Fibroblast of skin of right quadriceps (primary cell): ENCODE measurements at regions not wholly inside any gene's neighbourhood (a gene's known extent, or its start where the extent isn't known, plus 50 kb on each side); places are given as distances from the start of the nearest gene placed in this dataset.
A peak's percentile ranks its signal among the peaks of the same experiment; 100 is the strongest.
"Not testable (repeated sequence)": the region's sequence is repeated elsewhere in the genome, so short reads cannot be mapped to it uniquely, and the experiment has no call there.

Experiments used
- DNase-seq: peaks from one replicate; pipeline ENCODE4 v3.0.0-alpha.2; 2013

DNA sequence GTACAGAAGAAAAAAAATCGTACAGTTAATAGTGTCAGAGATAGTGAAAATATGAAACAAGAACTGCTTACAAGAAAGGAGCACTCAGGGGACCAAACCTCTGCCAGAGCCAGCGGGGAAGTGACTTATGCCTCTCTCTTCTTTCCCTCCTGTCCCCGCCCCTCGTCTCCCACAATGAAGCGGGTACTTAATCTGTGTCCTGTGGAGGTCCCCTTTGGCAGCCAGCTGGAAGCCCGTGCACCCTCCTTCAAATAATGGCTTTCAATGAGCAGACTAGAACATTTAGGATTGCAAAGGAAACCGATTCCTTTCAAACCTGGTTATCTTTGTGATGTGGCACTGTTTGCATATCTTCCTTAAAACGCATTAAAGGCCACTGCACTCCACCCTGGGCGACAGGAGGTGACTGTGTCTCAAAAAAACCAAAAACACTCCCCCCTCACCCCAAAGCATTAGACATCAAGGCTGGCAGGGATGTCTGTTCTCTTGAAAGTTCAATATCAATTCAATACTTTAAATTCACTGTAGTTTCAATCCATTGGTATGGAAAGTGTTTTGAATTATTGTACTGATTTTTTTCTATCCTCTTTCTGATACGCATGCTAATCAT lies 51.7 kb downstream of the PPIAL4C start:
- not testable (repeated sequence) for DNase-seq

DNA sequence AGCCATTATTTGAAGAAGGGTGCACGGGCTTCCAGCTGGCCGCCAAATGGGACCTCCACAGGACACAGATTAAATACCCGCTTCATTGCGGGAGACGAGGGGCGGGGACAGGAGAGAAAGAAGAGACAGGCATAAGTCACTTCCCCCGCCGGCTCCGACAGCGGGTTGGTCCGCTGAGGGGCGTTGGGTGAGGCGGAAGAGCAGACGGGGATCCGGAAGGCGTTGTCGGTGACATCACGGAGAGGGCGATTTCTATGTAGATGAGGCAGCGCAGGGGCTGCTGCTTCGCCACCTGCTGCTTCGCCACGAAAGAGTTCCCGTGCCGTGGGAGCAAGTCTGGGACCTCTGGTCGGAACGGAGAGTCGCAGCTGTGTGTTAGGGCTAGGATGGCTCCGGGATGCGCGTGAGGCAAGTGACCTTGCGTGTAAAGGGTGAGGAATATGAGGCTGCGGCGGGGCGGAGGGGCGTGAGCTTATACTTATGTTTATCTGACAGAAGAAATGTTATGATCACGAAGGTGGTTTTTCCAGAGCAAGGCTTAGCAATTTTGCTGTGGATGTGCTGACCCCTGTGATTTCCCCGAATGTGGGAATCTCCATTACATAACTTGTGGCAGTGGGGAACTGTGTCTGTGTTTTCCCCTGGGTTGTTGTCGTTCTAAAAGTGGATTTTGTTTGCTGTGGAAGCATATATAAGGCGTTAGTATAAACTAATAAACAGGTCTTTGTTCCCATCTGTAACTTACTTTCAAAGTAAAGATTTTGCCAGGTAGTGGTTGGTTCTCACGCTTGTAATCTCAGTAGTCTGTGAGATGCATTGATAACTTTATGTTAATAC lies 52.9 kb downstream of the PPIAL4C start:
- DNase-seq = peak; percentile 96

DNA sequence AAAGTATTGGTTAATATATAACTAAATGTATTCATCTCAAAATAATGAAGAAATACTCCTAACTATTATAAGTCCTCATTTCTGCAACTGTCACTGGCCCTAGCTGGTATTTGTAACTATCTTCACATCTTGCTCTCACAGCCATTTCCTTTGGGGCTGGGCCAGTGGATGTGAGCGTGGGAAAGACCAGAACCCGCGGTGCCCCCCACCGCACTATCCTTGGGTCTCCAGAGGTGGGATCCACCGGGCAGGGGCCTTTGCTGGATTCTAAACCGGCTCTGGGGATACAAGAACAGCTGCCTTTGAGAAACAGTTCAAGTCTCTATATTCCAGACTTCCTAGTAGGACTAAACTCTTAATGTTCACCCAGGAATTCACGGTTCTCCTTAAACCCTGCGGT lies 54.8 kb downstream of the PPIAL4C start:
- not testable (repeated sequence) for DNase-seq

DNA sequence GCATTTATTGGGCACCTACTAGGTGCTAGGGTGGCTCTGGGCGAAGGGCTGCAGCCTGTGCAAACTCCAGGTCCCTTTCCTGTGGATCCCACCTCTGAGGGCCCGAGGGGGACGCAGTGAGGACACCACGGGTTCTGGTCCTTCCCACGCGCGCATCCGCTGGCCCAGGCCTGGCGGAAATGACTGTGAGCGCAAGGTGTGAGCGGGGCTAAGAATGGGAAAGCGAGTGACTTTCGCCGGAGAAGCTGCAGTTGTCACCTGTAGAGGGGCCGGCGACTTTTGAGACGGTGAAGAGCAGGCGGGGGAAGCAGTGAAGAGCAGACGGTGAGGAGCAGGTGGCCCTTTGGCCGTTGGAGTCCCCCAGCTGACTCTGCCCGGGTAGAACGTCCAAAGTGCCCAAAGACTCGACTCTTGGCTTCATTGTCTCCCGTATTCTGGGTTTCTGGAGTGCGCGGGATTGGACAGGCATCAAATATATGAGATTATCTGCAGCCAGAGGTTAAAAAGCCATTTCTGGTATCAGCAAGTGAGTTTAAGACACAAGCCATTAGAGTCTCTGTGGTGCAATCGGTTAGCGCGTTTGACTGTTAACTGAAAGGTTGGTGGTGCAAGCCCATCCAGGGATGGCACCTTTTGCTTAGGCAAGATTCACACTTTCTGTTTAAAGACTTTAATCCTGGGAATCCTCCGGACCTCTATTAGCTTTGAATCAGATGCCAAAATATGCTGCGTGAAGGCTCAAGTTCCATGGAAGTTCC lies 55.4 kb downstream of the PPIAL4C start:
- DNase-seq = not testable (repeated sequence)

DNA sequence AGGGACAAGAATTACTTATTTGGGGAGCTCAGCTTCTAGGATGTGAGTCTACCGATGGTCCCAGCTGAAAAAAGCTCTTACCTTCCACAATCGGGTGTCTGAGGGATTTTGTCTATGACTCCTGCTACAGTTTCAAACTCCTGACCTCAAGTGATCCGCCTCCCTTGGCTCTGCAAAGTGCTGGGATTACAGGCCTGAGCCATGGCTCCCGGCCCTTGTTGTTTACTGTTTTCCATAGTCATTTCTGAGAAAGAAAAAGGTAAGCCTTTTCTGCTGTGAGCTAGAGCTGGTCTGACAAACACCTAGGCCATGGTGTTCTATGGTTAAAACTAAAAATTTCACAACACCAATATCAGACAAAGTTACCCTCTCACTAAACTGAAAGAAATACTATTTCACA lies 57.5 kb downstream of the PPIAL4C start:
- not testable (repeated sequence) for DNase-seq

DNA sequence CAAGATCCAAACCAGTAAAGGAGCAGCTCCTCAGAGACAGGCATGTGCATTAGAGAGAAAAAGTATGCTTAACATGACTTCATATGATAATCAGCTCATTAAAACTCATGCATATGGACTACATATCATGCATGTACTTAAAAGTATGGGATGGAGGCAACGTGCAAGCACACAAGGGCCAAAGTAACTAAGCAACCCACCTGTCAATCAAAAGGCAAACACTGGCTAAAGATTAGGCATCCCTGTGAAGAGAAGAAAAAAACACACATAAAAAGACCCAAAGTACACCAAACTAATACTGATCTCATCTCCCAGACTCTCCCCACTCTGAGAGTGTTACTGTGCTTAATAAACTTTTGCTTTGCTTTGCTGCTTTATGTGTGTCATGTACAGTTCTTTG lies 61.2 kb downstream of the PPIAL4C start:
- not testable (repeated sequence) for DNase-seq

DNA sequence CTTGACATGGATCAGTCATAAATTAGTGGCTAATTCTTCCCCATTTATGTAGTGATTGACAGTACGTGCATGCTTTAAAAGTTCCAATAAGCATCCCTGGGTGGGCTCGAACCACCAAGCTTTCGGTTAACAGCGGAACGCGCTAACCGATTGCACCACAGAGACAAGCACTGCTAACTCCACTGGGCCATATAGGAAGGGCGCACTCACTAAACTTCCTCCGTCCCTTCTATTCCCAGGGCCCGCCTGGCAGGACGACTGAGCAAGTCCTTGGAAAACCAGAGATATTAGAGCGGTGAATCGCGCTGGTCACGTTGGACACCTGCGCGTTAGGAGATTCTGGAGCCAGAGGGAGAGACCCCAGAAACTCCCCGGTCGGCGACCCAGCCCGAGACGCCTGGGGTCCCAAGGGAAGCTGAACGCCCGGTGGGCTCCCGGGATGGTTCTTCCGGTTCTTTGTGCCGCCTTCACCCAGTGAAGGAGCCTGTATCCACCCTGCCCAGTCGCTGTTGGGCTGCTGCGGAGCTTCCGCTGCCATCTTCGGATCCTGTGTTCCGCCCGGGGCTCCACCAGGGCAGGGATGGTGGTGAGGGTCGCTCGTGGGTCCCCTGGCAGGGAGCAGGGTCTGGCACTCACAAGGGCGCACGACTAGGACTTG lies 62.8 kb downstream of the PPIAL4C start:
- not testable (repeated sequence) for DNase-seq

DNA sequence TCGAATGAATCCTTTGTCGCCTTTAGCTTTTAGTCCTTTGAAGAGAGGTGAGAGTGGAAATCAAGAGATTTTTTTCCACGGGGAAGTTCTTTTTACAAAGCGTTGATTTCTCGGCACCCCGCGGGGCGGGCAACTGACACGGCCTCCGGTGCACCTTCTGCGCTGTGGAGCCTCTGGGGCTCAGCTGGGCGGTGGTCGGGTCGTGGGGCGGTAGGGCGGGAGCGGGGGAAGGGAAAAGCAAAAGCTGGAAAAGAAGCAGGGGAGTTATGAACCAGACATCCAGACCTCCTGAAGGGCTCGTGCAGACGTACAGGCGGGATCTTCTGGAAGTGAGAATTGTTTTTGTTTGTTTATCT lies 63.3 kb downstream of the PPIAL4C start:
- not testable (repeated sequence) for DNase-seq

DNA sequence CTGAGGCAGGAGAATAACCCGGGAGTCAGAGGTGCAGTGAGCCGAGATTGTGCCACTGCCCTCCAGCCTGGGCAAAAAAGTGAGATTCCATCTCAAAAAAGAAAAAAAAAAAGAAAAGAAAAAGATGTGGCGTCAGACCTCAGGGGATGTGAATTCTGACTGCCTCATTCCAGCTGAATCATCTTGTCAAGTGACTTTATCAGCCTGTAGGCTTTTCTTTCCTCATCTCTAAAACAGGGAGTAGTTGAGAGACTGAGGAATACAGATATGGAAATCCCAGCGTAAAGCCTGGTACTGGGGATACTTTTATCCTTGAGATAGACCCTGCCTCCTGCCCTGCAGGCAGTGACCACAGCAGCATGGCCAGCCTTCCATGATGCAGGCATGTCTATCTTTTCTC lies 74.1 kb downstream of the PPIAL4C start:
- DNase-seq = not testable (repeated sequence)

DNA sequence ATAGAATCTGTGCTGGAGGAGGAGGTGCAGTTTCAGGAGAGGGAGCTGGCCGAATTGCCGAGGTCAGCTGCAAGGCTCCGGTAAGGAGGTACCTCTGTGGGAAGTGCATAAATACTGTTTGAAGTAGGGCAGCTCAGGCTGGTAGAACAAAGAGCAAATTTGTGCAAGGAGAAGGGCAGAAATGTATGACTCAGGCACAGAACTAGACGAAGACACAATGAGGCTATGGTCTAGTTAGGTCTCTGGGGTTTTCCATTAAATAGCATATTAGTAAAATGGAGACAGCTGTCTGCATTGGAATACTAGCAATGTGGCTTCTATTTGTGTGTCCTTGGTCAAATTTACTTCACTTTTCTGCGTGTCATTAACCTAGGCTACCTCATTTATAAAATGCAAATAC lies 74.5 kb downstream of the PPIAL4C start:
- DNase-seq = not testable (repeated sequence)

DNA sequence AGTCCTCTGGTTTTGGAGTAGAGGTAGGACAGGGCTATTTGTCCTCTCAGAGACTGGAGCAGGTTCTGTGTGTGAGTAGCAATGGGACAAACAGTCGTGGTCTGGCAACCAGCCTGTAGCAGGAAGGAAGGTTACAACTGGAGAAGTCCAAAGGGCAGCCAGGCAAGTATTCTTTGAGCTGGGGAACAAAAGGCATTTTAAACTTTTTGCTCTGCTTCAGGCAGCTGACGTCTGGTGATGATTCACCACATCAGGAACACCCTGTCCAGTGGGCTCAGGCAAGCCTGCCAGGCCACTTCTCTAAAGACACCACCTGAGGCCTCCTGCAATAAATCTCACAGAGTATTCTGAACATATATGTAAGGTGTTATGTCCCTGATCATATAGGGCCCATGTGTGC lies 81.0 kb downstream of the PPIAL4C start:
- not testable (repeated sequence) for DNase-seq

DNA sequence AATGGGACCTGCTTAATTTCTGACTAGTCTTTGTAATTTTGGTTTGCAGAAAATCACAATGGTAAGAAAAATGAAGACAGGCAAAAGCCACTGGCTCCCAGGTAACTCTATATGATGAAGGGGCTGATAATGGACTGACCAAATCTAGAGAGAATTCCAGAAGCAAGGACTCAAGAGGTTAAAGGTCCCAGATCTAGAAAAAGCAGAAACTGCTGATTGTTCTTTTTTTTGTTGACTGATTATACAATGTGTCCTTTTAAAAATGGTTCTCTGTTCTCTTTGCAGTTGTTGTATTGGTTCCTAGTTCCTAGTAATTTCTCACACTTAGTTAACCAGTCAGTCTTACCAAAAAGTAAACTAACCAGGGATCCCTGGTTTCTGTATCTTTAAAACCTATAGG lies 81.4 kb downstream of the PPIAL4C start:
- DNase-seq = not testable (repeated sequence)

DNA sequence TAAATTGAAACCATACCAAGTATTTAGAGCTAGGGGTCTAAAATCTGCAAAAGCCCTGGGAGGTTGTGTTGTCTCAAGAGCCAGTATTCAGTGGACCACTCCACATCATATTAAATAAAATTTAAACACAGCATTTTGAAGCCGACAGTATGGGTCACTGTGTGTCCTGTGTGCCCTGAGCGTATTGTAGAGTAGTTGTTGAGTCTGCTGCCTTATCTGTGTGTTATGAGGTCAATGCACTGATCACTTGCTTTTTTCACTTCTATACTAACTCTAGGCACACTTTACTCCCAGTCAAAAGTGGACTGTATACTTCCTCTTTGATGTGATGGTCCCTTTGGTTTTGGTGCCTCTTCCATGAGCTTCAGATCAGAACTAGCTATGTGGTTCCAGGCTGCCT lies 81.9 kb downstream of the PPIAL4C start:
- not testable (repeated sequence) for DNase-seq

DNA sequence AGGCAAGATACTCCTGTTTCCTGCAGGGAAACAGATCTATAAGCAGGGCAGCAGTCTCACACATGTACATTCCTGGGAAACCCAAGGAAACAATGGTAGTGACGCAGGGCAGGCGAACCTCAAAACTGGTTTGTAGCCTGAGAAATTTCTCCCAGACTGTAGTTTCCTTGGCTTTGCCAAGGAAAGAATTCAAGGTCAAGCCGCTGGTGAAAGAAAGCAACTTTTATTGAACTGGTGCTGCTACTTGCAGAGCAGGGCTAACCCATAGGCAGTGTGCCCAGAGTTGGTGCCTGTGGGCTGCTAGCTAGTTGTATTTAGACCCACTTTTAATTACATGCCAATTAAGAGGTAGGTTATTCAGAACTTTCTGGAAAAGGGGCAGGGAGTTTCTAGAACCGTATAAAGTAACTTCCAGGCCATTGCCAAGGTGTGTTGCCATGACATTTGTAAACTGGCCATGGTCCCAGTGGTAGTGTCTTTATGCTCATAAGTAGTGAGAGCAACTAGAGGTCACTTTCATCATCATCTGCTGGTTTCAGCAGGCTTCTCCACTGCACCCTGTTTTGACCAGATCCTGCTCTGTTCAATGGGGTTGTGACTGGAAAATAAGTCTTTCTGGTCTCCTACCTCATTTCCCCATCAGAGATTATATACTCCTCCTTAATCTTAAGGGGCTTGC lies 89.7 kb downstream of the PPIAL4C start:
- DNase-seq = not testable (repeated sequence)

DNA sequence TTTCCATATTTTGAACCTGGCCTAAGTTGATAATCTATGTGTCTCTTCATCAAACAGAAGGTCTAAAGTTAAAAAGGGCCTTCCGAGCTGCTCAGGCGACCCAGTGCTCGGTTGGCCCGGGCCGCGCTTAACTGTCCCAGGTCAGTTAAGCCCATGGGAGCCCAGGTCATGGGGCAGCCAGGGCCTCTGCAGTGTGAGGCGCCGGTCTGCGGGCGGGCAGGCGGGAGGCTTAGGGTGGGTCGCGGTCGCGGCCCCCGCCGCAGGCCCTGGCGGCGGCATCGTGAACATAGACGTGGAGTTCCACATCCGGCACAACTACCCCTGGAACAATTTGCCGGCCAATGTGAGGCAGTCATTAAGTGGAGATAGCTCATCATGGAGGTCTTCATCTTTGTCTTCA lies 91.3 kb downstream of the PPIAL4C start:
- not testable (repeated sequence) for DNase-seq

DNA sequence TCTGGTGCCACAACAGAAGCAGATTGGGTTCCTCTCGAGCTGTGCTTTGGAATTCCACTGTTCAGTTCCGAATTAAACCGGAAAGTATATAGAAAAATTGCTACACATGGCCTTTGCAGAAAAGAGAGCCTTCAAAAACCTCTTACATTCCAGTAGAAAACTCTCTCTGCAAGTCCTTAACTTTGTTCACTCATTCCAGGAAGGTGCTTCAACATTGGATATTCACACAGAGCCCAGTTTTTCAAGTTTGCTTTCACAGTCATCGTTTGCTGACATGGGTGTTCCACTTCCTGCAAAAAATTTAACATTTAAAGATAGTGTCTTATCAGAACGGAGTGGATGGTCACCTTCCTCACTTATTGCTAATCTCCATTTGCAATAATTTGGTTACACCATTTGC lies 93.7 kb downstream of the PPIAL4C start:
- not testable (repeated sequence) for DNase-seq

DNA sequence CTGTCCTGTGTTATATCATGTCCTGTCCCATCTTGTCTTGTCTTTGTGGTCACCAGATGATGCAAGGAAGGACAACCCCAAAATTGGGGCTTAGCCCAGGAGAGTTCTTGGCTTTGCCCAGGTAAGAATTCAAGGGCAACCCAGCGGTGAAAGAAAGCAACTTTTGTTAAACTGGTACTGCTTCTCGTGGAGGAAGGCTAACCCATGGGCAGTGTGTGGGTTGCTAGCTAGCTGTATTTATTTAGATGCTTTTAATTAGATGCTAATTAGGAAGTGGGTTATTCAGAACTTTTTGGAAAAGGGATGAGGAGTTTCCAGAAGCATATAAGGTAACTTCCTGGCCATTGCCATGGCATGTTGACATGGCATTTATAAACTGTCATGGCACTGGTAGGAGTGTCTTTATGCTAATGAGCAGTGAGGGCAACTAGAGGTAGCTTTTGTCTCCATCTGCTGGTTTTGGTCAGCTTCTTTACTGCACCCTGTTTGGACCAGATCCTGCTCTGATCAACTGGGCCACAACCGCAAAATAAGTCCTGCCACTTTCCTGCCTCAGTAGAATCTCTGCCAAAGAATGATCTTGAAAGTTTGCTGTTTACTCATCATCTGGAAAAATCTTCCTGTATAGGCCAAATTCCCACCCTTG lies 95.8 kb upstream of the FCGR1A start:
- not testable (repeated sequence) for DNase-seq

DNA sequence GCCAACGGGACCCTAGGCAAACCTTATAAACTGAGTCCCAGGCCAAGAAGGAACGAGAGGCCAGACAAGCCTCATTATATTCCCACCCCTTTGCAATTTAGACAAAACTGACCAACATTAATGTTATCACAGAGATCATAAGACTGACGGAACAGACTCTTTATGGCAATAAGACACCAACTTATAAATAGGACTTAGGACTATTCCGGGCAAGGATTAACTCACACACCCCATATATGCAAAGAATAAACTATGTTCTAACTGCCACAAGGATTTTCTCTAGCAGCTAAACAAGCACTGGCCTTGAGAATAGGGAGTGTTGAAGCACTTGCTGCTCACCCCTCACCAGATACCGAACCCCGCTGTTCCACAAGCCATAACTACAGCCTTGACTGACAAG lies 91.1 kb upstream of the FCGR1A start:
- not testable (repeated sequence) for DNase-seq

DNA sequence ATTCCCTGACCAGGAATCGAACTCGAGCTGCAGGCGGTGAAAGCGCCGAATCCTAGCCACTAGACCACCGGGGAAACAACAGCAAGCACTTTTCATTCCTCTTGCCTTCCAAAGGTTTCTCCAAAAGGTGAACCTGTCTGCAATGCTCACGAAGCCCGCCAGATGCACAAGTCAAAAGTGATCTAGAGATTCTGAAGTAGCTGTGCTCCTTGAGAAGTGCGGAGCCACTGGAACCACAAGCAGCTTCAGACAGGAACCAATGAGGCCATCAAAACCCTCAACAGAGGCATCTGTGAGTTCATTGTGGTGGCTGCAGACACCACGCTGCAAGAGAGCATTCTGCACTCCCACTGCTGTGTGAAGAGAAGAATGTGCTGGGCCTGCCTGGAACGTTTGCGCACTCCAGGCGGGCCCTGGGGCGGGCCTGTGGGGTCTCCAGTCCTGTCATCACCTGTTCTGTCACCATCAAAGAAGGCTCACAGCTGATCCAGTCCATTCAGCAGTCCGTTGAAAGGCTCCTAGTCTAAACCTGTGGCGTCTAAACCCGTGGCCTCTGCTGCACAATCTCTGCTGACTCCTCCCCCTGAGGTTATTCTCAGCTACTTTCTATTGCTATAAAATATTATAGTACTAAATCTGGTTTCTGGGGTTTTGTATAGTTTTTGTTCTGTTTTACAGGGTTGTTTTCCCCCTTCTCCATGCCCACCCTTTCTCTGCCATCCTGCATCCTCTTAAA lies 89.5 kb upstream of the FCGR1A start:
- DNase-seq = not testable (repeated sequence)

DNA sequence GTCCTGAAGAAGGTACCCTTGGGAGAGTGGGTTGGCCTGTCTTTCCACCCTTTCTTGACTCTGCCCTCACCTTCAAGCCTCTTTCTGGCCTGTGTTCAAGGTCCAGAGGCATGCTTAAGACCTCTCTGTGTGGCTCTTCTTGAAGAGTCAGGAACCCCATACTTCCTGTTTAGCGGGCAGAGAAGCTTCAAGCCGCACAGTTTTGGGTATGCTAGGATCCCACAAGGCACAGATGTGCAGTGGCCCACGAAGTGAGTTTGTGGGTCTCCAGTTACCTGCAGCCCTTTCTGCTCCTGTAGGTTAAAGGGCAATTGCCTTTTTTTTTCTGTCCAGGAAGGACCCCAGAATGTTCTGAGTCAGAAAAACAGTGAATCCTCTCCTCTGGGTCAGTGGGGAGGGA lies 87.4 kb upstream of the FCGR1A start:
- not testable (repeated sequence) for DNase-seq

DNA sequence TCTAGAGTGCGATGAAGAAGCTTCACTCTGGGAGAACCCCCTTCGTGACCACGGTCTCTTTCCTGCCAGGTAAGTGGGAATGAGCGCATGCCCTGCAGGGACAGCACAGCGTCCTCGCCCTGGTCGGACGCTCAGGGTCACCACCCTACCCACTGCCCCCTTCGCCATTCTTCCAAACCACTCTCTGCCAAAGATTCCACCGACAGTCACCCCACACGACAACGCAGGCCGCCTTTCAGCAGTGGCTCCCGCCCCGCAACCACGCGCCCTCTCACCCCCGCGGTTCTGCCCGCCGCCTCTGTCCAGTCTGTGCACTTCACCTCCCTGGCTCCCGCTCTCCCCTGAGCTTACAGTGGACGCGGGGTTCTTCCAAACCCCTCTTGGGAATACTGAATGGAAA lies 82.3 kb upstream of the FCGR1A start:
- not testable (repeated sequence) for DNase-seq
